ENCODE measurements at regions not wholly inside any gene's neighbourhood (a gene's known extent, or its start where the extent isn't known, plus 50 kb on each side); places are given as distances from the start of the nearest gene placed in this dataset.

DNA sequence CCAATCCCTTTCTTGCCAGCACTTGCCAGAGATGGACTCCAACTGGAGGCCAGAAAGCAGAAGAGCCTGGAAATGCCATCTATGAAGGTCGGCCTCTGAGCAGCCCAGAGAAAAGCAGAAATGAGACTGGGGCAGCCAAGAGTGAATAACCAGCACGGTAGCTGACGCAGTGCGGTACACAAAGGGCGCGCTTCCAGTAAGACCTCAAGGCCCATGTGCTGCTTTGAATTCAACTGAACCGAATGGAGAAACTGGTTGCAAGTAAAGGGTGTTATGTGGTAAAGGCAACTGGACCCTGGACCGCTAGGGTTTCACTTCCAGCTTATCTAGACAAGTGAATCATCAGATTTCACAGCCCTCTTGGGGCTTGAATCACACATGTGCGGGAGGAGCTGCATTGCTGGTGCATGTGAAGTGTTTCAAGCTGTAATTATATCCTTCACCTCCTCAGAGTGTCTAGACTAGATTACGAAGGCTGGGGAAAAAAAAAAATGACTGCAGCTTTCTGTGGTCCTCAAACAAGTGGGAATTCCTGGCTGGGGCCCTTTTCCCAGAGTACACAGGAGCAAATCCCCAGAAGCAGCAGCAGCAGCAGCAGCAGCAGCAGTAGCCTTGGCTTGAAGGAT, 128.9 kb downstream of the CCDC34 start:
- ATAC-seq (no peak), DNase-seq (no peak)
- Histone ChIP-seq H3K27me3 (ENCODE audit: control insufficient read depth in 2 of 2, insufficient read depth in 2 of 2, low read length in 2 of 2) (no peaks in the 10 kb centered on the region), H3K9me3 (ENCODE audit: control insufficient read depth in 2 of 3, low read length in 3 of 3) (no peaks in the 10 kb centered on the region), H3K4me3 (ENCODE audit: low read length) (no peak overlapping the region), H3K27ac (ENCODE audit: low read depth, low read length) (no peak overlapping the region), H3K36me3 (ENCODE audit: control insufficient read depth in 2 of 3, insufficient read depth in 3 of 3, low read length in 3 of 3) (no peaks in the 10 kb centered on the region), H3K4me1 (ENCODE audit: control insufficient read depth in 2 of 2, insufficient read depth in 2 of 2, low read length in 2 of 2) (no peaks in the 10 kb centered on the region)
- Mint-ChIP-seq H3K27ac (no peak overlapping the region), H3K4me3 (no peak overlapping the region), H3K27me3 (peaks cover 0 to 13% (median 0%) of the 10 kb centered on the region in 5 donors), H3K9me3 (peaks cover 0 to 2% (median 0%) of the 10 kb centered on the region in 11 donors), H3K4me1 (peaks cover 0 to 3% (median 0%) of the 10 kb centered on the region in 7 donors), H3K36me3 (no peaks in the 10 kb centered on the region)
- ChIA-PET CTCF (no interaction called here), POLR2A (no interaction called here)
- intact Hi-C loops (cut with micrococcal nuclease): no loop called here

DNA sequence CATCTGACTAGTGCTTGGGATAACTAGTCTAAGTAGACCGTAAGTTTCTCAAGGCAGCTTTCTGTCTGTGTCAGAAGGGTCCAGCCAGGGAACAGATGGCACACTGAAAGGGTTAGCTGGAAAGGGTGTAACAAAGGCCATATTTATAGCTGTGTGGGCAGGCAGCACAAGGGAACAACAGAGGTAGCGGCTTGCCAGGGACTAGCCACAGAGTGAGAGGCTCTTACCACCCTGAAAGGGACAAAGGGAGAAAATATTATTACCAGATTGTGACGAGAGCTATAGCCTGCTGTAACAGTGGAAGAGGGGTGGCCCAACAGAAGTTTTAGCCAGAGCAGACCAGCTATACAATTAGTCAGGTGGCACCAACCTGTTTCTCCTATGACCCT, 129.4 kb downstream of the CCDC34 start:
- DNase-seq (no peak), ATAC-seq (no peak)
- no peak overlapping the region for H3K4me3 Mint-ChIP-seq
- no peak overlapping the region for H3K4me3 ChIP-seq (ENCODE audit: low read length)
- H3K27me3 ChIP-seq (ENCODE audit: control insufficient read depth in 2 of 2, insufficient read depth in 2 of 2, low read length in 2 of 2): no peaks in the 10 kb centered on the region
- no peak overlapping the region for H3K27ac ChIP-seq (ENCODE audit: low read depth, low read length)
- POLR2A ChIA-PET: no interaction called here
- H3K4me1 Mint-ChIP-seq: peaks cover 0 to 3% (median 0%) of the 10 kb centered on the region in 7 donors
- no peaks in the 10 kb centered on the region for H3K36me3 ChIP-seq (ENCODE audit: control insufficient read depth in 2 of 3, insufficient read depth in 3 of 3, low read length in 3 of 3)
- H3K27me3 Mint-ChIP-seq: peaks cover 0 to 8% (median 0%) of the 10 kb centered on the region in 5 donors
- H3K27ac Mint-ChIP-seq: no peak overlapping the region
- H3K9me3 Mint-ChIP-seq: peaks cover 0 to 2% (median 0%) of the 10 kb centered on the region in 11 donors
- no peaks in the 10 kb centered on the region for H3K4me1 ChIP-seq (ENCODE audit: control insufficient read depth in 2 of 2, insufficient read depth in 2 of 2, low read length in 2 of 2)
- H3K9me3 ChIP-seq (ENCODE audit: control insufficient read depth in 2 of 3, low read length in 3 of 3): no peaks in the 10 kb centered on the region
- H3K36me3 Mint-ChIP-seq: no peaks in the 10 kb centered on the region
- CTCF ChIA-PET: no interaction called here
- intact Hi-C loops (cut with micrococcal nuclease): no loop called here

DNA sequence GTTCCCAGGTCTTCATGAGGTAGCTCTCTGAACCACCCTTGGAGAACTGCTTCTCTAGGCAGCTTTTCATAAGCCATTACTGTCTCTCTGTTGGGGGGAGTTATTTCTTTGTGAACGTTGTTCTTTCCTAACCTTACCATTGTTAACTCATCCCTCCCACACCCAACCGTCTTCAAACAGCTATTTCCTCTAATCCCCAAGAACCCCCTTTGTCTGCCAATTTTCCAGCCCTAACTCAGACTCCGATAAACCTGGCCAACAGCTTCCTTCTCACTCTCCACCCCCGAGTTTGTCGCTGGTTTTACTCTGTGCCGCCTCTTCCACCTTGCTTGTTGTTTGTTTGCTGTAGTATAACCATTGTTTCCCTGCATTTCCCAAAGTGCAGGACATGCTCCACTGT, 131.5 kb downstream of the CCDC34 start:
- intact Hi-C loops (cut with micrococcal nuclease): no loop called here
- no peaks in the 10 kb centered on the region for H3K36me3 ChIP-seq (ENCODE audit: control insufficient read depth in 2 of 3, insufficient read depth in 3 of 3, low read length in 3 of 3)
- CTCF ChIA-PET: no interaction called here
- H3K27me3 ChIP-seq (ENCODE audit: control insufficient read depth in 2 of 2, insufficient read depth in 2 of 2, low read length in 2 of 2): no peaks in the 10 kb centered on the region
- Mint-ChIP-seq H3K9me3 (peaks cover 0 to under 1% (median 0%) of the 10 kb centered on the region in 11 donors), H3K4me3 (no peak overlapping the region), H3K27me3 (peaks cover 0 to 12% (median 0%) of the 10 kb centered on the region in 5 donors), H3K4me1 (peaks cover 0 to 3% (median 0%) of the 10 kb centered on the region in 7 donors), H3K36me3 (no peaks in the 10 kb centered on the region), H3K27ac (no peak overlapping the region)
- H3K4me3 ChIP-seq (ENCODE audit: low read length): no peak overlapping the region
- H3K4me1 ChIP-seq (ENCODE audit: control insufficient read depth in 2 of 2, insufficient read depth in 2 of 2, low read length in 2 of 2): no peaks in the 10 kb centered on the region
- DNase-seq (no peak), ATAC-seq (no peak)
- POLR2A ChIA-PET: no interaction called here
- no peaks in the 10 kb centered on the region for H3K9me3 ChIP-seq (ENCODE audit: control insufficient read depth in 2 of 3, low read length in 3 of 3)
- no peak overlapping the region for H3K27ac ChIP-seq (ENCODE audit: low read depth, low read length)

DNA sequence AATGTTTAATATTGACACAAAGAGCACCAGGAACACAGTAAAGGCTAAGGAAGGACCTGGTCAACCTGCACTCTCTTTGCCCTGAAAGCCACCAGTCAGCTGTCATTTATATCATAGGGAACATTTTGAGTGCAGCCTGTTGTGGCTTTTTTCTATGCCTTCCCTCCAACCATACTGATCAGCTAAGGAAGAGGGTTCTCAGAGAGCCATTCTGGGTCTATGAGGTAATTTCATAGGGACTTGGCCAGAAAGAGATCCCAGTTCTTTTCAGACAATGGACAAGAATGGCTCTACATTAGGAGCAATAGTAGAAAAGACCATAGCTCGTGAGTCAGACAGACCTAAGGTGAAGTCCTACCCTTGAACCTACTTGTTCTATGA, 132.8 kb downstream of the CCDC34 start:
- Histone ChIP-seq H3K27me3 (ENCODE audit: control insufficient read depth in 2 of 2, insufficient read depth in 2 of 2, low read length in 2 of 2) (no peaks in the 10 kb centered on the region), H3K4me1 (ENCODE audit: control insufficient read depth in 2 of 2, insufficient read depth in 2 of 2, low read length in 2 of 2) (no peaks in the 10 kb centered on the region), H3K4me3 (ENCODE audit: low read length) (no peak overlapping the region), H3K27ac (ENCODE audit: low read depth, low read length) (no peak overlapping the region), H3K36me3 (ENCODE audit: control insufficient read depth in 2 of 3, insufficient read depth in 3 of 3, low read length in 3 of 3) (no peaks in the 10 kb centered on the region), H3K9me3 (ENCODE audit: control insufficient read depth in 2 of 3, low read length in 3 of 3) (no peaks in the 10 kb centered on the region)
- Mint-ChIP-seq H3K9me3 (peaks cover 0 to 2% (median 0%) of the 10 kb centered on the region in 11 donors), H3K4me3 (no peak overlapping the region), H3K27ac (no peak overlapping the region), H3K4me1 (peaks cover 0 to 3% (median 0%) of the 10 kb centered on the region in 7 donors), H3K36me3 (no peaks in the 10 kb centered on the region), H3K27me3 (peaks cover 0 to 16% (median 0%) of the 10 kb centered on the region in 5 donors)
- POLR2A ChIA-PET: no interaction called here
- CTCF ChIA-PET: no interaction called here
- intact Hi-C loops (cut with micrococcal nuclease): no loop called here
- no peak for ATAC-seq
- no peak for DNase-seq

DNA sequence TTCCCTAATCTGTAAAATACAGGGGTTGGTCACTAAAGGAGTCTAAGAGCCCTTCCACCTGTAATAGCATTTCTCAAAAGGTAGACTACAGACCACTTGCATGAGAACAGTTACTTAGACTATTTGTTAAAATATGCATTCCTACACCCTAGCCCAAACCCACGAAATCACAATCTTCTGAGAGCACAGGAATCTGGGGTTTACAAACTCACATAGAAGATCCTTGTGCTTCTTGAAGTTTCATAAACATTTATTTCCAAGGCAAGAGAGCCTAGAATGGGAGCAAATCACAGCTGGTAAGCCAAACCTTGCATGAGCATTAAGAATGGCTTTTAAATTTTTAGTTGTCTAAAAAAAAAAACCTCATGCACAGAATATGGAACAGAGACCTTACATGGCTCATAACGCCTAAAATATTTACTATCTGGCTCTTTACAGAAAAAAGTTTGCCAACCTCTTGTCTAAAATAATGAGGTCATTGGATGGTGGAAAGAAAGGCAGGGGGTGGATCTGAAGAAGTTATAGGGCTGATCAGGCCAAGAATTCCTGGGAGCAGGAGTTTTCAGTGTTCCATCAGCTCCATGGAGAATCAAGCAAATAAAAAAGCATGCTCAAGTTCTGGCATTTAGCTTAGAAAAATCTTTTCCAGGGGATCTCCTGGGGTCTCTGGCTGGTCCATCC, 133.4 kb downstream of the CCDC34 start:
- ChIA-PET POLR2A (no interaction called here), CTCF (no interaction called here)
- H3K4me3 ChIP-seq (ENCODE audit: low read length): no peak overlapping the region
- Mint-ChIP-seq H3K4me3 (no peak overlapping the region), H3K9me3 (peaks cover 0 to 2% (median 0%) of the 10 kb centered on the region in 11 donors), H3K27me3 (peaks cover 0 to 16% (median 0%) of the 10 kb centered on the region in 5 donors), H3K4me1 (peaks cover 0 to 3% (median 0%) of the 10 kb centered on the region in 7 donors), H3K27ac (no peak overlapping the region), H3K36me3 (no peaks in the 10 kb centered on the region)
- no peaks in the 10 kb centered on the region for H3K4me1 ChIP-seq (ENCODE audit: control insufficient read depth in 2 of 2, insufficient read depth in 2 of 2, low read length in 2 of 2)
- intact Hi-C loops (cut with micrococcal nuclease): no loop called here
- DNase-seq (no peak), ATAC-seq (no peak)
- no peak overlapping the region for H3K27ac ChIP-seq (ENCODE audit: low read depth, low read length)
- no peaks in the 10 kb centered on the region for H3K9me3 ChIP-seq (ENCODE audit: control insufficient read depth in 2 of 3, low read length in 3 of 3)
- no peaks in the 10 kb centered on the region for H3K27me3 ChIP-seq (ENCODE audit: control insufficient read depth in 2 of 2, insufficient read depth in 2 of 2, low read length in 2 of 2)
- H3K36me3 ChIP-seq (ENCODE audit: control insufficient read depth in 2 of 3, insufficient read depth in 3 of 3, low read length in 3 of 3): no peaks in the 10 kb centered on the region

DNA sequence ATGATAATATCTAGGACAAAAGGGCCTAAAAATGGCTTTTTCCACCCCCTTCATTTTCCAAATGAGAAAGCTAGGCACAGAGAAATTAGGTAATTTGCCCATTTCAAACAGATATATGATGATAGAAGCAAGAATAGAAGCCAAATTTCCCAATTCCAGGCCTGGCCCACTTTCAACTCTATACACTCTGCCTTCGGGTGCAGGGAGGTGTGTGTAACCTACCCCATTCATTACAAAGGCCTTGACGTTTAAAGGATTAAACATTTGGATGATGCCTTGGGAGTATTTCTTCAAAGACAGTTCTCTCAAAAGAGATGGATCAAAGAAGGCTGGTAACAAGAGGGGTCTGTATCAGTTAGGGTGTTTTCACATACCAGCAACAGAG, 134.1 kb downstream of the CCDC34 start:
- H3K9me3 Mint-ChIP-seq: peaks cover 0 to 2% (median 0%) of the 10 kb centered on the region in 11 donors
- no peaks in the 10 kb centered on the region for H3K9me3 ChIP-seq (ENCODE audit: control insufficient read depth in 2 of 3, low read length in 3 of 3)
- no peak for DNase-seq
- POLR2A ChIA-PET: no interaction called here
- intact Hi-C loops (cut with micrococcal nuclease): no loop called here
- peaks cover 0 to 3% (median 0%) of the 10 kb centered on the region in 7 donors for H3K4me1 Mint-ChIP-seq
- H3K4me1 ChIP-seq (ENCODE audit: control insufficient read depth in 2 of 2, insufficient read depth in 2 of 2, low read length in 2 of 2): no peaks in the 10 kb centered on the region
- H3K27me3 ChIP-seq (ENCODE audit: control insufficient read depth in 2 of 2, insufficient read depth in 2 of 2, low read length in 2 of 2): no peaks in the 10 kb centered on the region
- H3K36me3 Mint-ChIP-seq: no peaks in the 10 kb centered on the region
- no peak overlapping the region for H3K27ac ChIP-seq (ENCODE audit: low read depth, low read length)
- CTCF ChIA-PET: no interaction called here
- H3K27ac Mint-ChIP-seq: no peak overlapping the region
- H3K27me3 Mint-ChIP-seq: peaks cover 0 to 16% (median 0%) of the 10 kb centered on the region in 5 donors
- no peak for ATAC-seq
- H3K4me3 Mint-ChIP-seq: no peak overlapping the region
- H3K36me3 ChIP-seq (ENCODE audit: control insufficient read depth in 2 of 3, insufficient read depth in 3 of 3, low read length in 3 of 3): no peaks in the 10 kb centered on the region
- no peak overlapping the region for H3K4me3 ChIP-seq (ENCODE audit: low read length)
